ENCODE measurements at regions not wholly inside any gene's neighbourhood (a gene's known extent, or its start where the extent isn't known, plus 50 kb on each side); places are given as distances from the start of the nearest gene placed in this dataset.

DNA sequence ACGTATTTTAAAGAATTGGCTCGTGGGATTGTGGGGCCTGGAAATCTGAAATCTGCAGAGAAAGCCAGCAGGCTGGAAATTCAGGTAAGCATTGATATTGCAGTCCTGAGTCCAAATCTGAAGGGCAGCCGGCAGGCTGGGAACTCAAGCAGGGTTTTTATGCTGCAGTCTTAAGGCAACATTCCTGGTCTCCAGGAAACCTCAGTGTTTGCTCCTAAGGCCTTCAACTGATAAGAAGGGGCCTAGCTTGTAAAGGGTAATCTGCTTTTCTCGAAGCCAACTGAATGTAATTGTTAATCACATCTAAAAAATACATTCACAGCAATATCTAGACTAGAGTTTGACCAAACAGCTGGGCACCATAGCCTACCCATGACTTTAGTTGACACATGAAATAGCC, 154.4 kb downstream of the EFNB2 start:
- Histone ChIP-seq H3K14ac (replicated peaks; ENCODE audit: low read depth, low read length) (no peak overlapping the region), H3K4me1 (ENCODE audit: control insufficient read depth, insufficient read depth, low read length) (peaks cover 11% of the 10 kb centered on the region), H4K20me1 (ENCODE audit: insufficient read depth, low read length) (no peaks in the 10 kb centered on the region), H4K8ac (ENCODE audit: low read depth in 2 of 2, low read length in 2 of 2) (no peak overlapping the region), H3K4me3 (ENCODE audit: insufficient read depth, low read depth, low read length) (no peak overlapping the region), H2BK5ac (ENCODE audit: low read depth, low read length, poor library complexity, severe bottlenecking) (no peak overlapping the region), H3K27ac (ENCODE audit: insufficient read depth, low read length) (no peak overlapping the region), H3K56ac (ENCODE audit: extremely low read depth, insufficient read depth, low read length) (no peak overlapping the region), H3K9me1 (ENCODE audit: insufficient read depth, low read length) (peaks cover 6% of the 10 kb centered on the region; the same call in 1 of the 2 replicates), H3K36me3 (ENCODE audit: control insufficient read depth, insufficient read depth, low read length) (no peaks in the 10 kb centered on the region), H2BK120ac (ENCODE audit: low read depth, low read length) (no peak overlapping the region), H3K27me3 (ENCODE audit: control insufficient read depth, insufficient read depth, low read length) (no peaks in the 10 kb centered on the region), H3K79me1 (ENCODE audit: low read depth in 1 of 2, low read length in 2 of 2) (peaks cover 0 to 4% of the 10 kb centered on the region in 2 experiments; a peak in 1 of 4 replicates), H2AK5ac (ENCODE audit: low read depth, low read length) (no peak overlapping the region), H4K91ac (ENCODE audit: insufficient read depth, low read depth, low read length) (no peak overlapping the region), H3K9me3 (ENCODE audit: control insufficient read depth, insufficient read depth, low read length) (no peaks in the 10 kb centered on the region), H3K9ac (ENCODE audit: low read depth, low read length) (no peak overlapping the region), H2BK15ac (ENCODE audit: low read depth, low read length) (peak overlapping the region; percentile 45; the same call in 1 of the 3 replicates), H2AK9ac (replicated peaks; ENCODE audit: low read depth, low read length, poor library complexity) (no peak overlapping the region), H4K5ac (ENCODE audit: low read depth, low read length) (no peak overlapping the region), H2AFZ (replicated peaks; ENCODE audit: low read length, poor library complexity) (no peak overlapping the region), H3K4me2 (ENCODE audit: low read depth, low read length) (no peak overlapping the region), H3K18ac (ENCODE audit: low read depth, low read length) (no peak overlapping the region), H2BK20ac (ENCODE audit: low read depth, low read length) (no peak overlapping the region), H3K23ac (ENCODE audit: low read depth, low read length) (no peak overlapping the region), H3K4ac (ENCODE audit: low read depth, low read length) (no peak overlapping the region)
- dilution Hi-C loops (cut with HindIII; ENCODE audit: low sequenced_read_pairs, unreplicated experiment) (no loop called here), in situ Hi-C loops (cut with MboI; ENCODE audit: low sequenced_read_pairs) (no loop called here), intact Hi-C loops (cut with micrococcal nuclease) (no loop called here)
- ATAC-seq (ENCODE audit: low read depth): peak; percentile 48; the same call in 1 of the 2 replicates
- WGBS, 2 experiments (ENCODE audit: extremely low coverage in 2 of 2, insufficient read length in 1 of 2): no CpG with 5 or more reads among the region's 4 CpGs
- POLR2A ChIA-PET (ENCODE audit: unreplicated experiment): no interaction called here
- CTCF ChIA-PET: no interaction called here
- peak; percentile 65 for DNase-seq
- BruUV-seq (replicated peaks): no TSS peak
- TF ChIP-seq CEBPB (IDR thresholded peaks at IDR 0.05; ENCODE audit: low read depth, low read length) (no peak), BHLHE40 (IDR thresholded peaks at IDR 0.05; ENCODE audit: low read depth, low read length) (no peak), RFX5 (IDR thresholded peaks at IDR 0.05; ENCODE audit: low read depth, low read length) (no peak), MAZ (IDR thresholded peaks at IDR 0.05; ENCODE audit: borderline replicate concordance, low read depth, low read length) (no peak), POLR2A (IDR thresholded peaks at IDR 0.05; ENCODE audit: low read depth, low read length) (no peak), RCOR1 (IDR thresholded peaks at IDR 0.05; ENCODE audit: insufficient replicate concordance, low read length) (no peak), MAFK (IDR thresholded peaks at IDR 0.05; ENCODE audit: low read depth, low read length) (no peak), MXI1 (IDR thresholded peaks at IDR 0.05; ENCODE audit: borderline replicate concordance, low read depth, low read length) (no peak), NFE2L2 (IDR thresholded peaks at IDR 0.05; ENCODE audit: low read depth, low read length) (no peak), USF2 (IDR thresholded peaks at IDR 0.05; ENCODE audit: low read depth, low read length) (no peak), CHD1 (IDR thresholded peaks at IDR 0.05; ENCODE audit: low read depth, low read length) (no peak), CTCF (conservative IDR thresholded peaks at IDR 0.05; ENCODE audit: low read depth, low read length) (no peak), RAD21 (IDR thresholded peaks at IDR 0.05; ENCODE audit: low read length) (no peak)
- TF ChIP-seq, protein P1, sequence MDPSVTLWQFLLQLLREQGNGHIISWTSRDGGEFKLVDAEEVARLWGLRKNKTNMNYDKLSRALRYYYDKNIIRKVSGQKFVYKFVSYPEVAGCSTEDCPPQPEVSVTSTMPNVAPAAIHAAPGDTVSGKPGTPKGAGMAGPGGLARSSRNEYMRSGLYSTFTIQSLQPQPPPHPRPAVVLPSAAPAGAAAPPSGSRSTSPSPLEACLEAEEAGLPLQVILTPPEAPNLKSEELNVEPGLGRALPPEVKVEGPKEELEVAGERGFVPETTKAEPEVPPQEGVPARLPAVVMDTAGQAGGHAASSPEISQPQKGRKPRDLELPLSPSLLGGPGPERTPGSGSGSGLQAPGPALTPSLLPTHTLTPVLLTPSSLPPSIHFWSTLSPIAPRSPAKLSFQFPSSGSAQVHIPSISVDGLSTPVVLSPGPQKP (IDR thresholded peaks at IDR 0.05; ENCODE audit: borderline replicate concordance, low read depth, low read length): no peak

All from IMR-90 (cell line).